SU-DHL-6 (cell line): ENCODE measurements at regions not wholly inside any gene's neighbourhood (a gene's known extent, or its start where the extent isn't known, plus 50 kb on each side); places are given as distances from the start of the nearest gene placed in this dataset.

Experiments used
- CTCF ChIP-seq: fragments of 200-600 bp; sonication (generic); IDR thresholded peaks from one replicate; pipeline ENCODE4 v1.5.1; 2017; ENCODE audit warnings: antibody characterized with exemption, mild to moderate bottlenecking, low read length, moderate library complexity; ENCODE audit not compliant: insufficient read depth, poor library complexity, severe bottlenecking
- EZH2phosphoT487 ChIP-seq: fragments of 200-600 bp; sonication (generic), shearing (Covaris generic); conservative IDR thresholded peaks from 2 replicates; pipeline ENCODE4 v1.6.1; 2018; ENCODE audit warnings: mild to moderate bottlenecking, antibody characterized with exemption, low read length, moderate library complexity, mixed read lengths

DNA sequence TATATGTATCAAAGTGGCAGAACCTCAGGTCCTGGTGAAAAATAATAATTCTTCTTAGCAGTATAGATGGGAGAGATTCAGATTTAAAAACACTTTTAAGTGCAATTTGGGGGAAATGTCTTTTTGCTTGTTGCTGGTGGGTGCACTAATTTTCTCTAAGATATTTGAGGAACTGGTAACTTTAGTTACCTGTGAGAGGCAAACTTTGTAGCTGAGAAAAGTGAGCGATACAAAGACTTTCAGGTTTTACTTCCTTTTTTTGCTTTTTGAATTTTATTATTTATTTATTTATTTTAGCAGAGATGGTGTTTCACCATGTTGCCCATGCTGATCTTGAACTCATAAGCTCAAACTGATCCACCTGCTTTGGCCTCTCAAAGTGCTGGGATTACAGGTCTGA, 303.1 kb upstream of the PTGER4 start:
- TF ChIP-seq CTCF (no peak), EZH2phosphoT487 (no peak)
